Left forelimb (tissue), 1 donor: ENCODE measurements at regions not wholly inside any gene's neighbourhood (a gene's known extent, or its start where the extent isn't known, plus 50 kb on each side); places are given as distances from the start of the nearest gene placed in this dataset.
"Not testable (repeated sequence)": the region's sequence is repeated elsewhere in the genome, so short reads cannot be mapped to it uniquely, and the experiment has no call there.

Source experiments
- DNase-seq: peaks from one replicate; pipeline ENCODE4 v3.0.0-alpha.2; 2018; ENCODE audit warnings: low spot score

GRCh38 chr3:166663194-166663593, 716.9 kb downstream of the ZBBX start:
- DNase-seq = no peak

DNA sequence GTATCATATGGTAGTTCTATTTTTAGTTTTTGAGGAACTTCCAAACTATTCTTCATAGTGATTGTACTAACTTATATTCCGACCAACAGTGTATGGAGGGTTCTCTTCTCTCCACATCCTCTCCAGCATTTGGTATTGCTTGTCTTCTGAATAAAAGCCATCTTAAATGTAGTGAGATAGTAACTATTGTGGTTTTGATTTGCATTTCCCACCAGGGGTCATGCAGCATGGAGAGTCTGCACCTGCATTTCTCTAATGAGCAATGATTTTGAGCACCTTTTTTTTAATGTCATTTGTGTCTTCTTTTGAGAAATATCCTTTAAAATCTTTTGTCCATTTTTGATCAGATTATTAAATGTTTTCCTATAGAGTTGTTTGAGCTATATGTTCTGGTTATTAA, 718.5 kb downstream of the ZBBX start:
- no peak for DNase-seq

GRCh38 chr3:166660962-166661361, 719.1 kb downstream of the ZBBX start:
- DNase-seq = no peak

GRCh38 chr3:166637984-166638530, 742.0 kb downstream of the ZBBX start:
- DNase-seq = no peak

DNA sequence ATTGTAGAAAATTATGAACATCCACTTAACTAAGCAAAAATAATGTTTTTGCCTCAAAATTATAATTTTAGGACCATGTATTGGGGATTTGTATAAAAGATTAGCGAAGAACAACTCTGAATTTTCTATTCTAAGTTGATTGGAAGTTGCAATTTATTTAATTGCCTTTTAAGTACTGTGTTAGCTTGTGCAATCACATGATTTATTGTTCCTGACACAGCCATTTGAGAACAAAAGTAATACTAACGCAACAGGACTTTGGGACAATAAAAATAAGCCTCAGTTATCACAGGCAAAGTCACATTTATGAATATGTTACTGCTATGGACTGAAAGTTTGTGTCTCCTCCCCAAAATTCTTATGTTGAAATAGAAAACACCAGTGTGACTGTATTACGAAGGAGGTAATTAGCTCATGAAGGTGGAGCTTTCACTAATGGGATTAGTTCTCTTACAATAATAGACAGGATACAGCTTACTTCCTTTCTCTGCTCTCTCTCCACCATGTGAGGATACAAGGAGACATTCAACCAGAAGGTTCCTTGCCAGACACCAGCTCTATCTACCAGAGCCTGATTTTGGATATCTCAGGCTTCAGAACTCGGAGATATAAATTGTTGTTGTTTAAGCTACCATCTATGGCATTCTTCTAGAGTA, 745.9 kb downstream of the ZBBX start:
- DNase-seq = no peak

GRCh38 chr3:166630190-166630589, 749.9 kb downstream of the ZBBX start:
- DNase-seq = no peak

DNA sequence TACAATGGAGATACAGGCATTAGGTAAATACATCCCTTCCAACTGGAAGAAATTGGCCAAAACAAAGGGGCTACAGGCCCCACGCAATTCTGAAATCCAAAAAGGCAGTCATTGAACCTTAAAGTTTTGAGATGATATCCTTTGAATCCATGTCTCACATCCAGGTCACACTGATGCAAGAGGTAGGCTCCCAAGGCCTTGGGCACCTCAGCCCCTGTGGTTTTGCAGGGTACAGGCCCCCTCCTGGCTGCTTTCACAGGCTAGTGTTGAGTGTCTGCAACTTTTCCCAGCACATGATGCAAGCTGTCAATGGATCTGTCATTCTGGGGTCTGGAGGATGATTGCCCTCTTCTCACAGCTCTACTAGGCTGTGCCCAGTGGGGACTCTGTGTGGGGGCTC, 766.7 kb downstream of the ZBBX start:
- DNase-seq = no peak

- DNase-seq = not testable (repeated sequence)
Measured at GRCh38 chr3:166612761-166613160, 767.3 kb downstream of the ZBBX start.

DNA sequence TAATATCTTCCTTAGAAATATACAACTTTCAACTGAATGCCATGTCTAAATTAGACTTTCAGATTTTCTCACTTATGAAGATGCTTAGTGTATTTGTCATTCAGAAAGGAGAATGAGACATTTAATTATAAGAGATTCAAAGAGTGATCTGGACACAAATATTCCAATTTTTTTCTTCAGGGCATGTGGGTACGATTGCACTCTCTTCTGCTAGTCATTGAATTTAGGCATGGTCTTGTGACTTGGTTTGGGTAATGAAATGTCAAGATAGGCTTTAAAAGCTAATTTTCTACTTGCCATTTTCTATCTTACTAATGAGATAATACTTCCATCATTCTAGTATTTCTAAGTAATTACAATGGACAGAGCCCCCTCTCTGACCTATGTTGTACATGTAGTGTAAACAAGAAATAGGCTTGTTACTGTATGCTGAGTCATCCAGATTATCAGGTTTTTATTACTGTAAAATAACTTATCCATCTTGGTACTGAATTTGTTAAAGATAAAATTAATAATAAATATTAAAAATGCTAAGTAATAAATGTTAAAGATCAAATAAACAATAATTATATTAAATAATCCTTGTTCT, 770.8 kb upstream of the BCHE start:
- no peak for DNase-seq

- no peak for DNase-seq
Measured at GRCh38 chr3:166606988-166607387, 769.8 kb upstream of the BCHE start.

DNA sequence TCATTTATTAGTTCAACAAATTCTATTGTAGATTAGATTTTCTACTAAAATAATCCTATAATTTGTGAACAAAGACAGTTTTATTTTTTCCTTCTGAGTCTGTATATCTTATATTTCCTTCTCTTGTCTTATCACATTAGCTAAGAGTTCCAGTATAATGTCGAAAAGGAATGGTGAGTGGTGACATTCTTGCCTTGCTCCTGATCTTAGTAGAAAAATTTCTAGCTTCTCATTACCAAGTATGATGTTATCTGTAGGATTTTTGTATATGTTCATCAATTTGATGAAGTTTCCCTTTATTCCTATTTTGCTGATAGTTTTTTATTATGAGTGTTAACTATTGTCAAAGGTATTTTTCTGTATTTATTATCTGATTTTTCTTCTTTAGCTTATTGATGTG, 756.6 kb upstream of the BCHE start:
- DNase-seq = no peak

GRCh38 chr3:166582236-166582635, 745.0 kb upstream of the BCHE start:
- DNase-seq = no peak

- DNase-seq = no peak
Measured at GRCh38 chr3:166580561-166580960, 743.3 kb upstream of the BCHE start.

DNA sequence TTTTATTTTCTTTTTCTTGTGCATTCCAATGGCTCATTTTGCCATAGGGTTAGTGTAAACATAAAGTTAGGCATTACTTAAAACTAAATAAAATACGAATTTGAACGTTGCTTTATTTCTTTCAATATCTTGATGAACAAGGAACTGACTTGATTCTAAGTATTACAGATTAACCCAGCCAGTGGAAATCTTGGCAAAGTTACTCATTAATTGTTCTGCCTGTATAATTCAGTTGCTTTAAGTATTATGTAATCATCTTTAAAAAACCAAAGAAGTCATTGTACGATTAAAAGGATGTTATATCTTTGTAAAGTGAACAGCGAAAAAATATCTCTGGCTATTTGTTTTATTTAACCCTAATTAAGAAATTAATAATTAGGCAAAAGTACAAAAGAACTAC, 737.9 kb upstream of the BCHE start:
- DNase-seq = no peak

DNA sequence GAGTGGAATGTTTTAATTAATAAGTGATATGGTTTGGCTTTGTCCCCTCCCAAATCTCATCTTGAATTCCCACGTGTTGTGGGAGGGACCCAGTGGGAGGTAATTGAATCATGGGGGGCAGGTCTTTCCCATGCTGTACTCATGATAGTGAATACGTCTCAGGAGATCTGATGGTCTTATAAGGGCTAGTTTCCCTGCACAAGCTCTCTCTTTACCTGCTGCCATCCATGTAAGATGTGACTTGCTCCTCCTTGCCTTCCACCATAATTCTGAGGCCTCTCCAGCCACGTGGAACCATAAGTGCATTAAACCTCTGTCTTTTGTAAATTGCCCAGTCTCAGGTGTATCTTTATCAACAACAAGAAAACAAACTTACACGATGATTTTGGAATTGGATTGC, 734.5 kb upstream of the BCHE start:
- DNase-seq = not testable (repeated sequence)

DNA sequence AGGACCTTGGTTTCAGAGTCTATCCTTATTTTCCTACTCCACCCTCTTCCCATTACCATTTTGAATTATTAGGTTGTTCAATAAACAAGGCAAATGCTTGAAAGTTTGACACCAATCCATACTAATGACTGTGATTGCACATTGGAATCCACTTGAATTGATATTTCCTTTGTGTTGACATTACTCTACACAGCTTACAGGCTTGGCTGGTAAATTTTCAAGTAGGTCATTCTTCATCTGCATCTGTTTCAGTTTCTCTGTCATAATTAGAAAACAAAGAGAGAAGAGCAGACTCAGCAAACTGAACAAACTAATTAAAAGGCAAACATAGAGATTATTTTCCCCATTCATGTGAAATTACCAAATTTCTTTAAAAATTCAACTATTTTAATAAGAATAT, 732.9 kb upstream of the BCHE start:
- DNase-seq = no peak

GRCh38 chr3:166569589-166569988, 732.4 kb upstream of the BCHE start:
- DNase-seq = no peak

GRCh38 chr3:166560253-166560652, 723.0 kb upstream of the BCHE start:
- DNase-seq = no peak

DNA sequence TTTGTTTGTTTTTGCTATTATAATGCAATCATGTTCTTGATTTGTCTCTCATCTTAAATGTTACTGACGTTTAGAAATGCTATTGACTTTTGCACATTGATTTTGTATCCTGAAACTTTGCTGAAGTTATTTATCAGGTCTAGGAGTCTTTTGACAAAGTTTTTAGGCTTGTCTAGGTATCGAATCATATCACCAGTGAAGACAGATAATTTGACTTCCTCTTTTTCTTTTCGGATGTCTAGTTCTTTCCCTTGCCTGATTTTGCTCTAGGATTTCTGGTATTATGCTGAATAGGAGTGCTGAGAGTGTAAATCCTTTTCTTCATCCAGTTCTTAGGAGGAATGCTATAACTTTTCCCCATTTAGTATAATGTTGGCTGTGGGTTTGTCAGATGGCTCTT, 719.7 kb upstream of the BCHE start:
- DNase-seq = no peak

GRCh38 chr3:166554023-166554422, 716.8 kb upstream of the BCHE start:
- no peak for DNase-seq

- DNase-seq = no peak
Measured at GRCh38 chr3:166533740-166534139, 696.5 kb upstream of the BCHE start.

DNA sequence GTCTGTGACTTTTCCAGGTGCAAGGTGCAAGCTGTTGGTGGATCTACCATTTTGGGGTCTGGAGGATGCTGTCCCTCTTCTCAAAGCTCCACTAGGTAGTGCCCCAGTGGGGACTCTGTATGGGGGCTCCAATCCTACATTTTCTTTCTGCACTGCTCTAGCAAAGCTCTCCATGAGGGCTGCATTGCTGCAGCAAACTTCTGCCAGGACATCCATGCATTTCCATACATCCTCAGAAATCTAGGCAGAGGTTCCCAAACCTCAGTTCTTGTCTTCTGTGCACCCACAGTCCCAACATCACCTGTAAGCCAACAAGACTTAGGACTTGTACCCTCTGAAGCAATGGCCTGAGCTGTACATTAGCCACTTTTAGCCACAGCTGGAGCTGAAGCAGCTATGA, 694.5 kb upstream of the BCHE start:
- no peak for DNase-seq

GRCh38 chr3:166527325-166527724, 690.1 kb upstream of the BCHE start:
- no peak for DNase-seq

DNA sequence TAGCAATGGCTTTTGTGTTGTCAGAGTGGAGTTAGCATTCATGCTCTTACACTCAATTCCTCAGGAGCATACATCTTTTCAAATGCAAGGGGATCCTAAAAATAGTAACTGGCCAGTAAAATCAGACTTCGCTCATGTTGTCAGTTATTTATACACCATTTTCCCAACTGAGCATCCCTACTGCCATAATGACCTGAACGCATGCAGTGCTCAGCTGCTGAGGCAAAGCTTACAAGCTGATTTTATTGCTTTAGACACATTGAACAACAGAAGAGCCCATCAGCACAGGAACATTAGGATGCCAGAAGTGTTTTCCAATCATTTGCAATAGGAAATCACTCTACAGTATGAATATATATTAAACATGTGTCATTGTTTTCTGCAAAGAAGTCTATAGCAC, 689.7 kb upstream of the BCHE start:
- DNase-seq = no peak
